Muscle layer of colon (tissue), 2 donors: ENCODE measurements at regions not wholly inside any gene's neighbourhood (a gene's known extent, or its start where the extent isn't known, plus 50 kb on each side); places are given as distances from the start of the nearest gene placed in this dataset.
"Not testable (repeated sequence)": the region's sequence is repeated elsewhere in the genome, so short reads cannot be mapped to it uniquely, and the experiment has no call there.

Source experiments
- H3K27ac ChIP-seq: one replicate; pipeline ENCODE4 v1.7.0; 2013; ENCODE audit warnings: low read depth, mild to moderate bottlenecking, low read length, moderate library complexity
- H3K27me3 ChIP-seq, 2 donors: one replicate each; pipeline ENCODE4 v1.7.0; 2013; ENCODE audit warnings: low read length in 2 of 2, mild to moderate bottlenecking in 2 of 2; ENCODE audit not compliant: insufficient read depth in 2 of 2, control insufficient read depth in 1 of 2
- H3K36me3 ChIP-seq: one replicate; pipeline ENCODE4 v1.7.0; 2013; ENCODE audit warnings: mild to moderate bottlenecking, low read length; ENCODE audit not compliant: insufficient read depth
- H3K4me1 ChIP-seq: one replicate; pipeline ENCODE4 v1.7.0; 2013; ENCODE audit warnings: mild to moderate bottlenecking, low read length; ENCODE audit not compliant: insufficient read depth
- H3K4me3 ChIP-seq, 2 donors: one replicate each; pipeline ENCODE4 v1.7.0; 2013; ENCODE audit warnings: low read length in 2 of 2, low read depth in 1 of 2, mild to moderate bottlenecking in 1 of 2, moderate library complexity in 1 of 2
- H3K9ac ChIP-seq: one replicate; pipeline ENCODE4 v1.7.0; 2013; ENCODE audit warnings: low read length
- H3K9me3 ChIP-seq: one replicate; pipeline ENCODE4 v1.7.0; 2013; ENCODE audit warnings: mild to moderate bottlenecking, low read length
- donor health status: abdominal sarcoma.
- donor health status: Adenocarcinoma of cecum.

GRCh38 chr18:22709288-22710060 lies 223.7 kb upstream of the RBBP8 start:
- H3K27me3 ChIP-seq, result no peaks in the 10 kb centered on the region
- H3K9me3 ChIP-seq, result no peaks in the 10 kb centered on the region
- H3K9ac ChIP-seq, result no peak overlapping the region
- H3K4me3 ChIP-seq, result no peak overlapping the region
- H3K27ac ChIP-seq, result no peak overlapping the region
- no peaks in the 10 kb centered on the region for H3K36me3 ChIP-seq
- H3K4me1 ChIP-seq, result peaks cover 23% of the 10 kb centered on the region

- Histone ChIP-seq H3K9ac (no peak overlapping the region), H3K27me3 (no peaks in the 10 kb centered on the region), H3K4me3 (no peak overlapping the region), H3K4me1 (peaks cover 23% of the 10 kb centered on the region), H3K36me3 (no peaks in the 10 kb centered on the region), H3K9me3 (no peaks in the 10 kb centered on the region), H3K27ac (no peak overlapping the region)
Observed at GRCh38 chr18:22710673-22711191, 222.4 kb upstream of the RBBP8 start.

- no peak overlapping the region for H3K27ac ChIP-seq
- H3K4me1 ChIP-seq, result peaks cover 23% of the 10 kb centered on the region
- no peaks in the 10 kb centered on the region for H3K36me3 ChIP-seq
- H3K9ac ChIP-seq, result no peak overlapping the region
- no peaks in the 10 kb centered on the region for H3K27me3 ChIP-seq
- no peak overlapping the region for H3K4me3 ChIP-seq
- no peaks in the 10 kb centered on the region for H3K9me3 ChIP-seq
Observed at GRCh38 chr18:22711192-22711685, 221.9 kb upstream of the RBBP8 start.

GRCh38 chr18:22713511-22713910 lies 219.6 kb upstream of the RBBP8 start:
- H3K9me3 ChIP-seq, result no peaks in the 10 kb centered on the region
- H3K27me3 ChIP-seq, result no peaks in the 10 kb centered on the region
- H3K4me3 ChIP-seq, result no peak overlapping the region
- H3K4me1 ChIP-seq, result peaks cover 23% of the 10 kb centered on the region
- H3K36me3 ChIP-seq, result no peaks in the 10 kb centered on the region
- no peak overlapping the region for H3K27ac ChIP-seq
- no peak overlapping the region for H3K9ac ChIP-seq

GRCh38 chr18:22717536-22717935 lies 215.6 kb upstream of the RBBP8 start:
- not testable (repeated sequence) for H3K9ac ChIP-seq, H3K4me3 ChIP-seq, H3K9me3 ChIP-seq, H3K36me3 ChIP-seq, H3K27ac ChIP-seq, H3K27me3 ChIP-seq
- peaks cover 11% of the 10 kb centered on the region for H3K4me1 ChIP-seq

- H3K27me3 ChIP-seq, result no peaks in the 10 kb centered on the region
- H3K9ac ChIP-seq, result no peak overlapping the region
- H3K4me1 ChIP-seq, result peaks cover 15% of the 10 kb centered on the region
- H3K27ac ChIP-seq, result no peak overlapping the region
- no peaks in the 10 kb centered on the region for H3K36me3 ChIP-seq
- no peaks in the 10 kb centered on the region for H3K9me3 ChIP-seq
- H3K4me3 ChIP-seq, result no peak overlapping the region
Observed at GRCh38 chr18:22723221-22723620, 209.9 kb upstream of the RBBP8 start.

GRCh38 chr18:22723773-22724172 lies 209.4 kb upstream of the RBBP8 start:
- Histone ChIP-seq H3K27me3 (no peaks in the 10 kb centered on the region), H3K27ac (no peak overlapping the region), H3K9ac (no peak overlapping the region), H3K4me1 (peaks cover 15% of the 10 kb centered on the region), H3K36me3 (no peaks in the 10 kb centered on the region), H3K4me3 (no peak overlapping the region), H3K9me3 (no peaks in the 10 kb centered on the region)

- no peak overlapping the region for H3K4me3 ChIP-seq
- H3K27me3 ChIP-seq, result no peaks in the 10 kb centered on the region
- H3K9ac ChIP-seq, result no peak overlapping the region
- H3K4me1 ChIP-seq, result peaks cover 15% of the 10 kb centered on the region
- no peak overlapping the region for H3K27ac ChIP-seq
- no peaks in the 10 kb centered on the region for H3K9me3 ChIP-seq
- no peaks in the 10 kb centered on the region for H3K36me3 ChIP-seq
Observed at GRCh38 chr18:22726469-22726868, 206.7 kb upstream of the RBBP8 start.

GRCh38 chr18:22728016-22728415 lies 205.1 kb upstream of the RBBP8 start:
- Histone ChIP-seq H3K9me3 (no peaks in the 10 kb centered on the region), H3K27me3 (no peaks in the 10 kb centered on the region), H3K27ac (no peak overlapping the region), H3K9ac (no peak overlapping the region), H3K36me3 (no peaks in the 10 kb centered on the region), H3K4me1 (peaks cover 12% of the 10 kb centered on the region), H3K4me3 (no peak overlapping the region)

- Histone ChIP-seq H3K36me3 (no peaks in the 10 kb centered on the region), H3K4me3 (no peak overlapping the region), H3K9ac (no peak overlapping the region), H3K9me3 (no peaks in the 10 kb centered on the region), H3K27me3 (no peaks in the 10 kb centered on the region), H3K27ac (no peak overlapping the region), H3K4me1 (peaks cover 6% of the 10 kb centered on the region)
Observed at GRCh38 chr18:22728481-22729105, 204.5 kb upstream of the RBBP8 start.

- H3K4me3 ChIP-seq, result no peak overlapping the region
- H3K9ac ChIP-seq, result no peak overlapping the region
- H3K36me3 ChIP-seq, result no peaks in the 10 kb centered on the region
- no peaks in the 10 kb centered on the region for H3K4me1 ChIP-seq
- no peaks in the 10 kb centered on the region for H3K9me3 ChIP-seq
- no peak overlapping the region for H3K27ac ChIP-seq
- no peaks in the 10 kb centered on the region for H3K27me3 ChIP-seq
Observed at GRCh38 chr18:22731398-22731797, 201.7 kb upstream of the RBBP8 start.
